Islet of Langerhans (tissue), 1 donor: ENCODE measurements at regions not wholly inside any gene's neighbourhood (a gene's known extent, or its start where the extent isn't known, plus 50 kb on each side); places are given as distances from the start of the nearest gene placed in this dataset.
A peak's percentile ranks its signal among the peaks of the same experiment; 100 is the strongest.
"Not testable (repeated sequence)": the region's sequence is repeated elsewhere in the genome, so short reads cannot be mapped to it uniquely, and the experiment has no call there.

Experiments
- FAIRE-seq: peaks from one replicate; lab custom pipeline; 2011; peaks lifted over from hg19 to GRCh38; lab: Jason Lieb, UNC

DNA sequence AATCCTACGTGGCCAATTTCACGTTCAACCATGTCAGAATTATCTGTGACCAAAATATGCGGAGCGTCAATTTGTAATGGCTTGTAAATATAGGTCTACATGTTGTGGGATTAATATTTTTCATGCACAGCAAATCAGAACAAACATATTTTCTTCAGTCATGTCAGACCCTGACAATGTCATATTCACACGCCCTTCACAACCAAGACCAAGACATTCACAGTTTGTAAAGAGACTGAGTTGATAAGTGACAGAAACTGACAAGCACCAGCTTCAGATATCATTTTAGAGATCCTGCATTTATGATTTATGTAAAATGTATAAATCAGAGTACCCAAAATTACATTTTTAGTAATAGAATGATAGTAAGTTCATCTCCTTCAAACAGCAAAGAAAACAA, 57.3 kb upstream of the NOVA1 start:
- FAIRE-seq = no peak

DNA sequence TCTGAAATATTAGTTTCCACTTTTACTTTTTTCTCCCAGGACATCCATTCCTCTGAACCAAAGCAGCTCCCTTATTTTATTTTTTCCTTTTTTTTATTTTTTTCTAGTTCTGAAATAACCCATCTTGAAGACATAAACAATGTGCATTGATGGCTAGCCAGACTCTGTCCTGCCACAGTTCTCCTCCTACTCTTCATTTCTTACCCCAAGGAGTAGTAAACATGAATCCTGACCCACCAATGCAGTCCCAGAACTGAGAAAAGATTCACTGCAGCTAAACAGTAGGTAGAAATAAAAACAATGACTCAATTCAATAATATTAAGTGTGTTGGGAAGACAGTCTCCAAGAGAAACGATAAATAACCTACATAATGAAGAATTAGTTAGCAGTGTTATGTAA, 65.7 kb upstream of the NOVA1 start:
- no peak for FAIRE-seq

DNA sequence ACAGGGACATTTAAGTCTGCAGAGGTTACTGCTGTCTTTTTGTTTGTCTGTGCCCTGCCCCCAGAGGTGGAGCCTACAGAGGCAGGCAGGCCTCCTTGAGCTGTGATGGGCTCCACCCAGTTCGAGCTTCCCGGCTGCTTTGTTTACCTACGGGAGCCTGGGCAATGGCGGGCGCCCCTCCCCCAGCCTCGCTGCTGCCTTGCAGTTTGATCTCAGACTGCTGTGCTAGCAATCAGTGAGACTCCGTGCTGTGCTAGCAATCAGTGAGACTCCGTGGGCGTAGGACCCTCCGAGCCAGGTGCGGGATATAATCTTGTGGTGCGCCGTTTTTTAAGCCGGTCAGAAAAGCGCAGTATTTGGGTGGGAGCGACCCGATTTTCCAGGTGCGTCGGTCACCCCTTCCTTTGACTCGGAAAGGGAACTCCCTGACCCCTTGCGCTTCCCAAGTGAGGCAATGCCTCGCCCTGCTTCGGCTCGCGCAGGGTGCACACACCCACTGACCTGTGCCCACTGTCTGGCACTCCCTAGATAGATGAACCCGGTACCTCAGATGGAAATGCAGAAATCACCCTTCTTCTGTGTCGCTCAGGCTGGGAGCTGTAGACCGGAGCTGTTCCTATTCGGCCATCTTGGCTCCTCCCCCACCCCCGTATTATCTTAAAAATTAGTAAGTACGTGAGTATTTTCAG, 81.0 kb upstream of the NOVA1 start:
- FAIRE-seq = not testable (repeated sequence)

DNA sequence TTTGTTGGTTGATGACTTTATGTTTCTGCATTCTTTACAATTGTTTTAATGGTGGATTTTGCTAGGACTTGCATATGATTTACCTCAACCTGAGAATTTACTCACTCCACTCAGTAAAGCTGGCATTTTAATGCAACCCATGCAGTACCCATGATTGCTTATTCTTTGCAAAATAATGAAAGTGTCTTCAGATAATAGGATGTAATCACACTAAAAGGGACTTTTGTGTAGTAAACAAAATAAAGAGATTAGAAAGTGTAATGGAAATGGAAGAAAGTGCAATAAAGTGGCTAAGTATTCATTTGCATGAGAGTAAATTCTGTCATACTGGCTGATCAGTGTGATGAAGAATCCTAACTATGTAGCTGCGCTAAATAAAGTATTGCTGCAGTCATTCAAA, 87.6 kb upstream of the NOVA1 start:
- no peak for FAIRE-seq

DNA sequence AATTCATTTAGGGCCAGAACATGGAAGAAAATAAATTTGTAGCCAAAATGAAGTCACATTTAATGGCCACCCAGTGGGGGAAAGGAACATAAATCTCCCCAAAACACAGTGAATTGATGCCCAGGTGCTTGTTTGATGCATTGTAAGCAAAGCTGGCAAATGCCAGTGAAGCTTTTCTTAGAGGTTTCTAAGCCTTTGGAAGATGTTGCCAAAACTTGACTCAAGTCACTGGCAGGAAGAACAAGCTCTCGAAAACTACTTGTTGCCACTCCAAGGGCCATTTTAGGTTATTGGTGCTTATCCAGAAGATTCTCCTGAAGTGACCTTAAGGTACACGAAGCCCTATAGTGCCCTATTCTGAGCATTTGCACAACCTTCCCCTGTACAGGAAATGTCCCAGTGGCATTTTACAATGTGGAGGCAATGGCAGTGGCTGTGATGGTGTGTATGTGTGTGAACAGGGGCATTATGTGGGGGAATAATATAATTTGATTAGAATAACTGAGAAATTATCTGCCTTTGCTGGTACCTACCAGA, 89.5 kb upstream of the NOVA1 start:
- FAIRE-seq = no peak

DNA sequence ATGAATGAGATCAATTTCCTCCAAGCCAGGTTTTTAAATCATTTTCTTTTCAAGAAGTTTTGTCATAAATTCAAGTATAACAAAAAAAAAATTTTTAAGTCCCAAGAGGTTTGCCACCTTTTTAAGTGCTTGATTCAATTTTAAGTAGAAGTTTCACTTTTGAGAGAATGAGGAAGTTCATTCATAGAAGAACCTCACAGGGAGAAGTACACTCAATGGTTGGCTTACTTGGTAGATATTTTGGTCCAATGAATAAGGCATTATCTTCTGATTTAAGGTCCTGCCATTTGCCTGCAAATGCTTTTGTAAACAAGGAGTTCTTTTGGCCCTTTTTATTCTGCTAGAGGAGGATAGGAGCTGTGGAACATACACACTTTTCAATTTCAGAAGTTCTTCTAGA, 96.7 kb upstream of the NOVA1 start:
- FAIRE-seq = no peak

DNA sequence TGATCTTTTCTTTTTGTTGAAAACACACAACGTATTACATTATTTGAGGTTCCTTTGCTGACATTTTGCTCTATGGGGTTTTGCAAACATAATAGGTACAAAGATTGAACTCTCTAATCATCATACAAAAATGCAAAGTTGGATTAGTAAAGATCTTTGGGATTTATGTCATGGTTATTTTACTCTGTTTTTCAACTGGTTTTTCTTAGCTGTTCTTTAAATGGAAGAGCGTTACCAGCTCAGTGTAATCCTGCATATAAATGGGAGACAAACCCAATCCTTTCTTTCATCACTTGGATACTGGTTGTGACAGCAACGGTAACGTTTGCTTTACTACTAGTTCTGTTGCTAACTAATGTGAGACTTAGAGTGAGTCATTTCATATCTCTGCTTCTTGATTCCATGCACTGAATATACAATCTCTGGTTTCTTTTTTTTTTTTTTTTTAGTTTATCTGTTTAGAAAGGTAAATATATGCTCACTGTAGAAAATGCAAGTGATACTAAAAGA, 104.9 kb upstream of the NOVA1 start:
- no peak for FAIRE-seq

DNA sequence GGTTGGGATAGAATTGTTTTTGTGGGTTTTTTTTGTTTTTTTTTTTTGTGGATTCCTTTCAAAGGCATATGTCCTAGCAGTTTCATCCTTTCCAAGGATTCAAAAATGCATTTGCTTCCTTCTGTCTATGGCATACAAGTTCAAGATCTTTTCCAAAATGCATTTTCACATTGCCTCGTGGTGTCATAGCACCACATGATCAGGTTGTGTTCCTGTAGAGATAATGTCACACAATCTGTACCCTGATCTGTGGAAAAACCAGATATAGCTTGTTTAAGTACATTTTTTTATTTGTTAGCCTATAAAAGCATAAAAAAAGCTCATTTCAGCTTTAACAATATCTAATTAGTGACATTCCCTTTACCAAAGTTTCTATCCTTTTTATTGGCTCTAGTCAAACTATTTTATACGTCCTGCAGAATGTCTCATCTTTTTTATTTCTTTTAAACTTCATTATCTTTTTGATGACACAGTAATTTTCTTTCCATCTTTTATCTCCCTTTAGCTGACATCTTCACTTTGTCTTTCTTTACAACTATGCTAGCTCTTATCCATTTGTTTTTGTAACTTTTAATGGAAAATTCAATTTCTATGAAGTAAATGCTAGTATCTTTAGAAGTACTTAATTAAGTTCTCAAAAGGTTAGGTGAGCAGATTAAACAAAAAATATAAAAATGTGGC, 106.0 kb upstream of the NOVA1 start:
- FAIRE-seq = no peak

DNA sequence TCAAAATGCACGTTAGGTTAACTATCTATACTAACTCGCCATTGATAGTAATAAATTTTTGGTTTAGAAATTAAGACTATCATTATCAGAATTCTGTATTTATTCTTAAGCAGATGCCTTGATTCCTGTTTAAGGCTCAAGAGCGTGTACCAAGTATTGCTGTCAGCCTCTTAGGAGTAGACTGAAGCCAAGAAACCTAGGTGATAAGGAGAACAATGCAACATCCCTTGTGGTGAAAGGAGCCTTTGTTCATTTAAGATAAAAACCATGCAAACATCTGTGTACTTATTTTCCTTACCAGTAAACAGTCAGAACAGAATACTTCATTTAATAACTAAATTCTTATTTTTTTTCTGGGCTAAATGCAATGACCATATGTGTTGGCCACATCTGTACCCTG, 109.4 kb upstream of the NOVA1 start:
- FAIRE-seq = no peak

DNA sequence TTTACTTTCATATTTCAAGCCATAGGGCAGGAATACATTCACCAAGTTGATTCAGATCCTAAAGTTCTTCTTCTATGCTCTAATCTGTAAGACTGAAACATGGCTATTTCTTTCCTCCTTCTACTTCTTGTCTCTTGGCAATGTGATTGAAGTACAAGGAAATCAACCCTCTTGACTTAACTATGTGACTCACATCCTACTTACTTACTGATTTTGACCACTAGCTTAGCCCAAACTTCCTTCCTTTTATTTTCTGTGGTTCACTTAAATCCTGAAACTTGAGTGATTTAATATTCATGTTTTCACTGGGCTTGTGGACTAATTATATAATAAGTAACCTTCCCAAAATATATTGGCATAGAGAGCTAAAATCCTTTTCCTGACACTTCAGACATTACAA, 111.2 kb upstream of the NOVA1 start:
- no peak for FAIRE-seq

DNA sequence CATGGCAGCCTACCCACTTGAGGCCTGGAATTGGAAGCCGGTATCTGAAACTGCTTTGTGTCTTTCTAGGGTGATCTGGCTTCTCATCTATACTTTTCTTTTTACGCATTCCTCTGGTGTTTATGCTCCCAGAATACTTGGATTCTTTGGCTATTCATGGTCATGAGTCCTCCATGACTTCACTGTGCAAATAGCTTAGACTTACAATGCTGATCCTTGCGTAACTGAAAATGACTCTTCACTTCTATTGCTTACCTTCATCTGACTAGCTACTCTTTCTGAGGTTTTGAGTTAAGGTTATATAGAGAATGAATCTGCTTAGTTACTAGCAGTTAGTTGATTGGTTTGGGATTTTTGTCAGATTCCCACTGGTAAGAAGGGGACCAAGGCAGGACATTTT, 121.7 kb upstream of the NOVA1 start:
- no peak for FAIRE-seq

DNA sequence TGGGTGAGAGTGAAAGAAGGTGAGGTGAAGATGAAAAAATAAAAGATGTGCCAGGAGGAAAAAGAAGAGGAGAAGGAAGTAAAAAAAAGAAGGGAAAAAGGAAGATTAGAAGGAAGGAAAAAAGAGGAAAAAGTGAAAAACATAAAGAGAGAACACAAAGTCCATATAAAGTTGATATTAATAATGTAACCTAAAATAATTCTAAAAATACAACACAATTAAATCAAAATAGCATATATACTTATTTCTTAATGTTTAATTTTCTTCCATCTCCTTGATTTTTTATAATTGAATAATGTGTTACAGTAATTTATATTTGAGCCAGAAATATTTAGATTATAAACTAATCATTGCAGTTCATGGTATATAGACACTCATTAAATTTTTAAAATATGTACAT, 124.4 kb upstream of the NOVA1 start:
- peak; percentile 65 for FAIRE-seq

DNA sequence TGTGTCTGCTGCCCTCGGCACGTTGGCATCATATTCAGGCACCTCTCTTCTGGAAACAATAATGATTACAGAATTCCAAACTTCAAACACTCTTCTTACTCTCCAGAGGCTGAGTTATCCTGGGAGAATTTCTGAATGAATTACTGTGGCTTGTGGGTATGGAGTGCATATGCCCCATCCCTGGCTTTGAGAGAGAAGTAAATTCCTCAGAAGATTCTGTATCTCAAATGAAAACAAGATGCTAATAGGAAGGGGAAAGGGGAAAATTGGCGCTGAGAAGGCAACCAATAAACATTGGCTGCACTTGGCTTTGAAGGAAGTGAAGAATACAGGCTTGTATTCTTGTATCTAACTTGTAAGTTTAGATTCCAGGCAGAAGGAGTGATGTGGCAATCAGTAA, 132.0 kb upstream of the NOVA1 start:
- FAIRE-seq = no peak

DNA sequence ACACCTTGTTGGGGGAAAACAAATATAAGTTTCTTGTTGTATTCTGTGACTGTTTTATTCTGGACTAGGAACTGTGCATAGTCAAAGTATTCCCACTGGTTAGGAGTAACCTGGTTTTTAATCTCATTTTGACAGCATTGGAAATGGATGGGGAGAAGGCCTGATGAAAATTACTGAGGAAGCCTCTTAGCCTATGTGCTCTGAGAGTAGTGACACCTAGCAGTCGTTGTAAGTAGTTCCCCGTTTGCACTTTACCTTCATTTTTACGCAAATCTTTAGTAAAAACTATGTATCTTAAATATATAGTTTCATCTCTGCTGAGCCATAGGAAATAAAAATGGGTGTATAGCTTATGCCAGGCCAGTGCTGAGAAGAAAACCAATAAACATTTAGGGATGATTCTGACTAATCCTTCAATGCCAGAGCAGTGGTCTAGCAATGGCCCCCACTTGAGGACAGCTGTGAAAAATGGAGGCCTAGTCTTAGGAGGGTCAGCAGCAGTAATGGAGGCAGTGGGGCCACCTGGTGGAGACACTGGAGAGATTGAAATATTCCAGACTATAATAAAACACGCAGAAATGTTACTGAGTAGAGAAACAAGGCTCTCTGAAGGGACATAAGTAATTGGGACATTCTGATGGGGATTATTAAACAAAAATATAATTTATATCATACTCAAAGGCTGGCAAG, 133.2 kb upstream of the NOVA1 start:
- FAIRE-seq = no peak

DNA sequence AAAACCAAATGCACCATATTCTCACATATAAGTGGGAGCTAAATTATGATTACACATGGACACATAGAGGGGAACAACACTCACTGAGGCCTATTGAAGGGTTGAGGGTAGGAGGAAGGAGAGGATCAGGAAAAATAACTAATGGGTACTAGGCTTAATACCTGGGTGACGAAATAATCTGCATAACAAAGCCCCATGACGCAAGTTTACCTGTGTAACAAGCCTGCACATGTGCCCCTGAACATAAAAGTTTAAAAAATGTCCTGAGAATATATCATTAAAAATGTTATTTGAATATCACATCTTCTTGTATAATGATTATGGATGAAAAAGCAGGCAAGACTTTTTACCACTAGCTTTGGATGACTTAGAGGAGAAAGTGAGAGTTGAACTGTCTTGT, 138.0 kb upstream of the NOVA1 start:
- no peak for FAIRE-seq

DNA sequence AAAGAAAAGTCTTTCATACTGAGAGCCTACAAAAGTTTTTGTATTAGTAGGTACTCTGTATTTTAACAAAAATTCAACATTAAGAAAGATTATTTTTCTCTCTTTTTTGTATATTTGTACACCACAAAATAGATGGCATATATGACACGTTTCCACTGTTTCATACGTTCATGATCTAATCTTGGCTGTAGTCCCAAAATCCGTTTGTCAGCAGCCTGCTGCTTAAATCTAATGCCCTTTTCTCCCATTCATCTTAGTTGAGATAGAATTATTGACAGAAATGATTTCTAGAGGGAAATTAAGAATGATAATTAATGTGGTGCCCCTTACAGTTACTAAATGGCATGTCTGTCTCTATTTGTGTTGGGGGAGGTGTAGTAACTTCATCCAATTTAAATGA, 140.7 kb upstream of the NOVA1 start:
- no peak for FAIRE-seq

DNA sequence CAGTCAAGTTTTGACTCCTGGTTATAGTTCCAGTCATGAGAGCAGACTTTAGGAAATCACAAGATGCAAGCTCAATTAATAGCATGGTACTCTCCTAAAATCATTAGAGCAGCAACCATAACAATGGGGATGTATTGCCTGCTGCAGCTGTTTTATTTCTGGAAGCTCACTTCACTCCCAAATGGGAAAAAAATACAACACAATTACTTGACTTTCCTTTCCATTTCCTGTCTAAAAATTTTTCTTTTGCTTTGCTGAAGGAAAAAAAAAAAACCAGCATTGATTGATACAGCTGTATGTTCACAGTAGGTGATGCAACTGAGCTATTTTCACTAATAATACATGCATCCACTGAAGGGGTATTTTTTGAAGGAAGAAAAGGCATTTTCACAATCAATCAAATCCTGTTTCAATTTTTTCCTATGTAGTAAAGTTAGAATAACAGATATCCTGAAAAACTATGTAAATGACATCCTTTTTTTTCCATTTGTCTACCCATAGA, 143.9 kb upstream of the NOVA1 start:
- no peak for FAIRE-seq

DNA sequence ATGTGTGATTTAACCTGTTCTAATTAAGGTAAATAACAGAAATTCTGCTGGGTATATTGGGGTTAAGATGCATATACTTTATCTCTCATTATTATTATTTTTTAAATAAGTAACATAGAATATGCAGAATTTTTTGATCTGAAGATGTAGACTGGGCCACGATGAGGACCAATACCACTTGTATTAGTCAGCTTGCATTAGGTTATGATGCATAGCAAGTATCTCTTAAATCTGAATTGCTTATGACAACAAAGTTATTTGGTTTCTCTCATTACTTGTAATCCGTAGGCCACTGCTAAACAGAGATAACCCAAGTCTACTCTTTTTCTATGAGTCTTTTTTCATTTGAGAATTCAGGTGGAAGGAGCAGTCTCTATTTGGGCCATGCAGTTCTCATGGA, 145.5 kb upstream of the NOVA1 start:
- no peak for FAIRE-seq

DNA sequence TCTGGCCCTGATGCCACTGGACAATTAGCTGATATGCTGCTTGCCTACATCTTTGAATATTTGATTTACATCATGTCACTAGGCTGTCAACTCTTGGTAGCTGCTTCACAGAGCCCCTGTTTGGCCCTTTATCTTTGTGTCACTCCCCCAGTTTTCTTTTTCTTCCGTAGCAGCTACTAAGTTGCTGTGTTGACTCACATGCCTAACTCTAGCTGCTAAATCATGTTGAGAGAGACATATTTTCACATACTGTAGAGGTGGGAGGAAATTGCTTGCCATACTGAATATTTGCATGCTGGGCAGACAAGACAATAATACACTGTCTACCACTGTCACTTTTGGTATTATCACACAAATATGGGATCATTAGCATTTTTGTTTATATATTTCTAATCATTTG, 147.1 kb upstream of the NOVA1 start:
- FAIRE-seq = no peak

DNA sequence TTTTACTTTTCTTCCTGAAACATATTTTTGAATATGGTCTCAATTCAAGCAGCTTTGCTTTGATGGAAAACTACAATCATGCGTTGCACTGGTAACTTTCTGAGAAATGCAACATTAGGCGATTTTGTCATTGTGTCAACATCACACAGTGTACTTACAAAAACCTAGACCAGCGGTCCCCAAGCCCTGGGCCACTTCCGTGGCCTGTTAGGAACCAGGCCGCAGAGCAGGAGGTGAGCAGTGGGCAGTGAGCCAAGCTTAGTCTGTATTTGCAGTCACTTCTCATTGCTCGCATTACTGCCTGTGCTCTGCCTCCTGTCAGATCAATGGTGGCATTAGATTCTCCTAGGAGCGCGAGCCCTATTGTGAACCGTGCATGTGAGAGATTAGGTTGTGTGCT, 163.7 kb upstream of the NOVA1 start:
- no peak for FAIRE-seq

DNA sequence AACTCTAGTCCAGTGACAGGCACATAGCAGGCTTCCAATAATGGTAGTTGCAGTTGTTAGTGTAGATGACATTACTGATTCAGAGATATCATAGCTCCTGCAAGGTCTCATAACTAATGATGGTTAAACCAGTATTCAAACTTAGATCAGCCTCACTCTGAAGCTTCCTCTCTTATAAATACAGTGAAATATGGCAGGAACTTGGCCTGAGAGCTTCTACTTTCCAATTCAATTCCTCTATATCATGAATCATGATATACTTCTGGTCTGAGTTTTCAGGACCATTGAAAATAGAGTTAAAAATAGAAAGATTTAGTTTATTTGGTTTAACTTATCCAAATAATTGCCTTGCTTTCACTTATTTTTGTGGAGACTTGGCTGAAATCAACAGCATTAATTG, 167.5 kb upstream of the NOVA1 start:
- no peak for FAIRE-seq

DNA sequence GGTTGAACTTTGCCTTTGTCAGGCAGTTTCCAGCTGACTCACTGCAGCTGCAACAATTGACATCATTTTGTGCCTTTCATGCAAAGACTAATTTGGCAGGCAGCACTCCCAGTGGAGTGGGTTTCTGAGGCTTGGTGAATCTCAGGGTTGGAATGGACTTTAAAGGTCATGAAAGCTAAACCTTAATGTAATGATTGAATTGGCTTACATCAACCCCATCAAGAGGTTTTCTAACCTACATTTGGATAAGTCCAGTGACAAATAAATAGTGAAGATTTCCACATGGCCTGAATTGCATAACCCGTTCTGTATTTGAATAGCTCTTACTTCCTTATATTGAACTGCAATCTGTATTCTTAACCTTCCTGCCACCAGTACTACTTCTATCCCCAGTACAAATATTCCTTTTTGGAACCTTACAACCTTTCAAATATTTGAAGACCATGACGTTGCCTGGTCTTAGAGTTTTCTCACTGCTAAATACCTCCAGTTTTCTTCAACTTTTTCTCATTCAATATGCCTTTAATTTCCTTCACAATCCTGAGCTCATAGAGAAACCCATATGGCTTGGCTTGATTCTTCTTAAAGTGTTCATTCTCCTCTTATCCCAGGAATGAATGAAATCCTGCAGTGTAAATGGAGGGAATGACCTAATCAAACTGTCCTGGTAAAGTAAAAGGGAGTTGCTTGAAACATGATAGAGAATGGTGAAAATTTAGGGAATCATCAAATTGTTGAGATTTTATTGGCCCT, 168.1 kb upstream of the NOVA1 start:
- no peak for FAIRE-seq
